ENCODE measurements at regions not wholly inside any gene's neighbourhood (a gene's known extent, or its start where the extent isn't known, plus 50 kb on each side); places are given as distances from the start of the nearest gene placed in this dataset.

DNA sequence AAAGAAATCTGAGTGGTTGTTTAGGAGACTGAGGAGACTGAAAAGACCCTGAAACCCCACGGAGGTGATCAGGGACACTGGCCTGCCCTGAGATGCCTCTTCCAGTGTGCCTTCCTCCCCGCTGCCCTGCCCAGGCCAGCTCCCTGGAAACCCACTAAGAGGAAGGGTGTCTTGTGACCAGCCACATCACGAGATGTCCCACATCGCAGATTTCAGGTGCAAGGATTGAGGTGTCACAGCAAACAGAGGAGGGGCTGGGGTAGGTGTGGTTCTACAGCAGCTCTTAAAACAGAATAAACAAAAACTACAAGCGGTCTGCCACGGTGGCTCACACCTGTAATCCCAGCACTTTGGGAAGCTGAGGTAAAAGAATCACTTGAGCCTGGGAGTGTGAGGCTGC, 184.3 kb upstream of the C14orf180 start:
- TF ChIP-seq SMAD3 (CRISPR knock-in tag; conservative IDR thresholded peaks at IDR 0.05) (no peak), CHCHD3 (CRISPR knock-in tag; IDR thresholded peaks at IDR 0.05) (no peak), ZNF408 (CRISPR knock-in tag; IDR thresholded peaks at IDR 0.05; ENCODE audit: low read depth) (no peak), BCOR (IDR thresholded peaks at IDR 0.05) (no peak), EZH2 (IDR thresholded peaks at IDR 0.05; ENCODE audit: borderline replicate concordance, low read depth, low read length) (no peak), PHB2 (IDR thresholded peaks at IDR 0.05; ENCODE audit: low read depth) (no peak), PRMT5 (CRISPR knock-in tag; IDR thresholded peaks at IDR 0.05) (no peak), DNMT1 (IDR thresholded peaks at IDR 0.05) (no peak), NONO (IDR thresholded peaks at IDR 0.05; ENCODE audit: low read depth in 2 of 2, low read length in 1 of 2) (no peak), RNF2 (IDR thresholded peaks at IDR 0.05) (no peak)
- TF ChIP-seq, protein P1, sequence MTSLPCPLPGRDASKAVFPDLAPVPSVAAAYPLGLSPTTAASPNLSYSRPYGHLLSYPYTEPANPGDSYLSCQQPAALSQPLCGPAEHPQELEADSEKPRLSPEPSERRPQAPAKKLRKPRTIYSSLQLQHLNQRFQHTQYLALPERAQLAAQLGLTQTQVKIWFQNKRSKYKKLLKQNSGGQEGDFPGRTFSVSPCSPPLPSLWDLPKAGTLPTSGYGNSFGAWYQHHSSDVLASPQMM (CRISPR knock-in tag; IDR thresholded peaks at IDR 0.05), result no peak
- TF ChIP-seq, protein P2, sequence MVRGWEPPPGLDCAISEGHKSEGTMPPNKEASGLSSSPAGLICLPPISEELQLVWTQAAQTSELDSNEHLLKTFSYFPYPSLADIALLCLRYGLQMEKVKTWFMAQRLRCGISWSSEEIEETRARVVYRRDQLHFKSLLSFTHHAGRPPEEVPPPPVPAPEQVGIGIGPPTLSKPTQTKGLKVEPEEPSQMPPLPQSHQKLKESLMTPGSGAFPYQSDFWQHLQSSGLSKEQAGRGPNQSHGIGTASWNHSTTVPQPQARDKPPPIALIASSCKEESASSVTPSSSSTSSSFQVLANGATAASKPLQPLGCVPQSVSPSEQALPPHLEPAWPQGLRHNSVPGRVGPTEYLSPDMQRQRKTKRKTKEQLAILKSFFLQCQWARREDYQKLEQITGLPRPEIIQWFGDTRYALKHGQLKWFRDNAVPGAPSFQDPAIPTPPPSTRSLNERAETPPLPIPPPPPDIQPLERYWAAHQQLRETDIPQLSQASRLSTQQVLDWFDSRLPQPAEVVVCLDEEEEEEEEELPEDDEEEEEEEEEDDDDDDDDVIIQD (CRISPR knock-in tag; IDR thresholded peaks at IDR 0.05), result no peak
- TF ChIP-seq, protein P3, sequence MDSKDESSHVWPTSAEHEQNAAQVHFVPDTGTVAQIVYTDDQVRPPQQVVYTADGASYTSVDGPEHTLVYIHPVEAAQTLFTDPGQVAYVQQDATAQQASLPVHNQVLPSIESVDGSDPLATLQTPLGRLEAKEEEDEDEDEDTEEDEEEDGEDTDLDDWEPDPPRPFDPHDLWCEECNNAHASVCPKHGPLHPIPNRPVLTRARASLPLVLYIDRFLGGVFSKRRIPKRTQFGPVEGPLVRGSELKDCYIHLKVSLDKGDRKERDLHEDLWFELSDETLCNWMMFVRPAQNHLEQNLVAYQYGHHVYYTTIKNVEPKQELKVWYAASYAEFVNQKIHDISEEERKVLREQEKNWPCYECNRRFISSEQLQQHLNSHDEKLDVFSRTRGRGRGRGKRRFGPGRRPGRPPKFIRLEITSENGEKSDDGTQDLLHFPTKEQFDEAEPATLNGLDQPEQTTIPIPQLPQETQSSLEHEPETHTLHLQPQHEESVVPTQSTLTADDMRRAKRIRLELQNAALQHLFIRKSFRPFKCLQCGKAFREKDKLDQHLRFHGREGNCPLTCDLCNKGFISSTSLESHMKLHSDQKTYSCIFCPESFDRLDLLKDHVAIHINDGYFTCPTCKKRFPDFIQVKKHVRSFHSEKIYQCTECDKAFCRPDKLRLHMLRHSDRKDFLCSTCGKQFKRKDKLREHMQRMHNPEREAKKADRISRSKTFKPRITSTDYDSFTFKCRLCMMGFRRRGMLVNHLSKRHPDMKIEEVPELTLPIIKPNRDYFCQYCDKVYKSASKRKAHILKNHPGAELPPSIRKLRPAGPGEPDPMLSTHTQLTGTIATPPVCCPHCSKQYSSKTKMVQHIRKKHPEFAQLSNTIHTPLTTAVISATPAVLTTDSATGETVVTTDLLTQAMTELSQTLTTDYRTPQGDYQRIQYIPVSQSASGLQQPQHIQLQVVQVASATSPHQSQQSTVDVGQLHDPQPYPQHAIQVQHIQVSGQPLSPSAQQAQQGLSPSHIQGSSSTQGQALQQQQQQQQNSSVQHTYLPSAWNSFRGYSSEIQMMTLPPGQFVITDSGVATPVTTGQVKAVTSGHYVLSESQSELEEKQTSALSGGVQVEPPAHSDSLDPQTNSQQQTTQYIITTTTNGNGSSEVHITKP (IDR thresholded peaks at IDR 0.05; ENCODE audit: partially characterized antibody), result no peak
- TF ChIP-seq, protein P4, sequence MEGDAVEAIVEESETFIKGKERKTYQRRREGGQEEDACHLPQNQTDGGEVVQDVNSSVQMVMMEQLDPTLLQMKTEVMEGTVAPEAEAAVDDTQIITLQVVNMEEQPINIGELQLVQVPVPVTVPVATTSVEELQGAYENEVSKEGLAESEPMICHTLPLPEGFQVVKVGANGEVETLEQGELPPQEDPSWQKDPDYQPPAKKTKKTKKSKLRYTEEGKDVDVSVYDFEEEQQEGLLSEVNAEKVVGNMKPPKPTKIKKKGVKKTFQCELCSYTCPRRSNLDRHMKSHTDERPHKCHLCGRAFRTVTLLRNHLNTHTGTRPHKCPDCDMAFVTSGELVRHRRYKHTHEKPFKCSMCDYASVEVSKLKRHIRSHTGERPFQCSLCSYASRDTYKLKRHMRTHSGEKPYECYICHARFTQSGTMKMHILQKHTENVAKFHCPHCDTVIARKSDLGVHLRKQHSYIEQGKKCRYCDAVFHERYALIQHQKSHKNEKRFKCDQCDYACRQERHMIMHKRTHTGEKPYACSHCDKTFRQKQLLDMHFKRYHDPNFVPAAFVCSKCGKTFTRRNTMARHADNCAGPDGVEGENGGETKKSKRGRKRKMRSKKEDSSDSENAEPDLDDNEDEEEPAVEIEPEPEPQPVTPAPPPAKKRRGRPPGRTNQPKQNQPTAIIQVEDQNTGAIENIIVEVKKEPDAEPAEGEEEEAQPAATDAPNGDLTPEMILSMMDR (IDR thresholded peaks at IDR 0.05 in 2 of 3, conservative IDR thresholded peaks at IDR 0.05 in 1 of 3; ENCODE audit: insufficient read depth in 2 of 3, low read depth in 1 of 3, low read length in 3 of 3), result no peak

Measured in K562 (cell line).